ENCODE measurements at regions not wholly inside any gene's neighbourhood (a gene's known extent, or its start where the extent isn't known, plus 50 kb on each side); places are given as distances from the start of the nearest gene placed in this dataset.
A peak's percentile ranks its signal among the peaks of the same experiment; 100 is the strongest.
"Not testable (repeated sequence)": the region's sequence is repeated elsewhere in the genome, so short reads cannot be mapped to it uniquely, and the experiment has no call there.

GRCh38 chr15:46961795-46962194 is 755.5 kb upstream of the SEMA6D start:
- H3K27ac ChIP-seq (ENCODE audit: low read depth, low read length), result no peak overlapping the region
- H3K4me1 ChIP-seq (ENCODE audit: control insufficient read depth, insufficient read depth, low read length), result no peaks in the 10 kb centered on the region
- no peaks in the 10 kb centered on the region for H3K36me3 ChIP-seq (ENCODE audit: control insufficient read depth, insufficient read depth, low read length)
- DNase-seq (ENCODE audit: low read depth in 4 of 6, low spot score in 6 of 6), result peak; percentile 2 to 79 (median 28)
- H3K27me3 ChIP-seq (ENCODE audit: control insufficient read depth, insufficient read depth, low read length), result no peaks in the 10 kb centered on the region
- H3K9me3 ChIP-seq (ENCODE audit: control insufficient read depth, insufficient read depth, low read length), result peaks cover 2% of the 10 kb centered on the region
- H3K4me3 ChIP-seq (ENCODE audit: low read depth, low read length), result no peak overlapping the region

DNA sequence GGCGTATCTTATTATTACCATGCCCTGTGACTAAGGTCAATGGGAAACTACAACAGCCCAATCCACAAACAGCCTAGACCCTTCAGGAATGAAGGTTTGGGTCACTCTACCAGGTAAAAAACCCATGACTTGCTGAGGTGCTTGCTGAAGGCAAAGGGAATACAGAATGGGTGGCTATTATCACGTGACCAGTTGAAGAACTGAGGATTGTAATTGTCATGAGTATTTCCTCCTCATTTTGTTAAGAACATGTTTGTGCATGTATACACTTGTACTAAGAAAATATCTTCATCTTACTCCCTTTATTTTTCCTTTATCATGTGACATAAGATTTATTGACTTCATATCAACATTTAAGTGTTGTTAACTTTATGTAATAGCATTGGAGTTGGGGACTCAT is 729.2 kb upstream of the SEMA6D start:
- not testable (repeated sequence) for H3K36me3 ChIP-seq (ENCODE audit: control insufficient read depth, insufficient read depth, low read length); DNase-seq (ENCODE audit: low read depth in 4 of 6, low spot score in 6 of 6); H3K4me1 ChIP-seq (ENCODE audit: control insufficient read depth, insufficient read depth, low read length); H3K27me3 ChIP-seq (ENCODE audit: control insufficient read depth, insufficient read depth, low read length); H3K4me3 ChIP-seq (ENCODE audit: low read depth, low read length); H3K27ac ChIP-seq (ENCODE audit: low read depth, low read length)
- peaks cover 11% of the 10 kb centered on the region for H3K9me3 ChIP-seq (ENCODE audit: control insufficient read depth, insufficient read depth, low read length)
- no CpG with 5 or more reads among the region's 2 CpGs for WGBS (ENCODE audit: insufficient coverage)

DNA sequence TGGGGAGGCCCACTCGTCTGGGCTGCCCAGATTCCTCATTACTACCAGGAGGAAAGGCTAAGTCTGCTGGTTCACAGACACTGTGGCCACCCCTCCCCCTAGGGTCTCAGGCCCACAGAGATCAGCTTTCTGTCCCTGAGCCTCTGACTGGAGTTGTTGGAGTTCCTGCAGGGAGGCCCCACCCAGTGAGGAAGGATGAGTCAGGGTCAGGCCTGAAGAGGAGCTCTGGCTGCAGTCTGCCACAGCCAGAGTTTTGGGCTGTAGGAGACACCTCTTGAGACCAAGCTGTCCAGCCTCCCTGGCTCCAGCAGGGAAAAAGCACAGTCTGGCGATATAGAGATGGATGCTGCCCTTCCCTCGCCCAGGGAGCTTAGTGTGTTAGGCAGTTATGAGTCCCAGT is 720.9 kb upstream of the SEMA6D start:
- no peak for DNase-seq (ENCODE audit: low read depth in 4 of 6, low spot score in 6 of 6)
- no peaks in the 10 kb centered on the region for H3K4me1 ChIP-seq (ENCODE audit: control insufficient read depth, insufficient read depth, low read length)
- H3K27ac ChIP-seq (ENCODE audit: low read depth, low read length), result no peak overlapping the region
- 100% methylated on average over 3 of the region's 3 CpGs for WGBS (ENCODE audit: insufficient coverage)
- no peaks in the 10 kb centered on the region for H3K36me3 ChIP-seq (ENCODE audit: control insufficient read depth, insufficient read depth, low read length)
- peaks cover 9% of the 10 kb centered on the region for H3K9me3 ChIP-seq (ENCODE audit: control insufficient read depth, insufficient read depth, low read length)
- no peak overlapping the region for H3K4me3 ChIP-seq (ENCODE audit: low read depth, low read length)
- no peaks in the 10 kb centered on the region for H3K27me3 ChIP-seq (ENCODE audit: control insufficient read depth, insufficient read depth, low read length)

- H3K4me1 ChIP-seq (ENCODE audit: control insufficient read depth, insufficient read depth, low read length), result no peaks in the 10 kb centered on the region
Observed at GRCh38 chr15:46997501-46997900, 719.8 kb upstream of the SEMA6D start.

DNA sequence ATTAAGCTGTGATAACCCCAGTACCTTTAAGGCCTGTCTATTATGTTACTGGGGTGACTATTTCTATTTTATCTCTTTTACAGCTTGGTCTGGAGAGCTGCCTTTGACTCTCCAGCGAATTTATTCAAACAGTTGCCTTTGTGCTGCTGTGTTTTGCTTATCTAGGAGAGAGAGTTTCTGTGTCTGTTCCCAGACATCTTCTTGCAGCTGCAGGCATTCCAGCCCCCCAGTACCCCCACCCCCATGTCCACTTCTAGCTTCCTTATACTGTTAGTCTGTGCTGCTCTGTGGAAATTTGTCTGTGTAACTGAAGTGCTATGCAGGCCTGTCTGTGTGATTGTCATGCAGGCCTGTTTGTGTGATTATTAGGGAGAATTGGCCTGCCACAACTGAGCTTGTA is 713.7 kb upstream of the SEMA6D start:
- H3K4me1 ChIP-seq (ENCODE audit: control insufficient read depth, insufficient read depth, low read length), result no peaks in the 10 kb centered on the region
- no peaks in the 10 kb centered on the region for H3K27me3 ChIP-seq (ENCODE audit: control insufficient read depth, insufficient read depth, low read length)
- DNase-seq (ENCODE audit: low read depth in 4 of 6, low spot score in 6 of 6), result peak in 2 of 6 donors; percentile 3 to 13
- no peak overlapping the region for H3K27ac ChIP-seq (ENCODE audit: low read depth, low read length)
- peaks cover 2% of the 10 kb centered on the region for H3K9me3 ChIP-seq (ENCODE audit: control insufficient read depth, insufficient read depth, low read length)
- no CpG with 5 or more reads among the region's 1 CpG for WGBS (ENCODE audit: insufficient coverage)
- H3K4me3 ChIP-seq (ENCODE audit: low read depth, low read length), result no peak overlapping the region
- H3K36me3 ChIP-seq (ENCODE audit: control insufficient read depth, insufficient read depth, low read length), result no peaks in the 10 kb centered on the region

More at GRCh38 chr15:46997501-46997900, 719.8 kb upstream of the SEMA6D start:
- H3K9me3 ChIP-seq (ENCODE audit: control insufficient read depth, insufficient read depth, low read length), result peaks cover 5% of the 10 kb centered on the region
- H3K27ac ChIP-seq (ENCODE audit: low read depth, low read length), result no peak overlapping the region
- DNase-seq (ENCODE audit: low read depth in 4 of 6, low spot score in 6 of 6), result peak in 3 of 6 donors; percentile 2 to 23 (median 18)
- H3K4me3 ChIP-seq (ENCODE audit: low read depth, low read length), result no peak overlapping the region
- 69% methylated on average over 2 of the region's 3 CpGs for WGBS (ENCODE audit: insufficient coverage)
- no peaks in the 10 kb centered on the region for H3K36me3 ChIP-seq (ENCODE audit: control insufficient read depth, insufficient read depth, low read length)
- no peaks in the 10 kb centered on the region for H3K27me3 ChIP-seq (ENCODE audit: control insufficient read depth, insufficient read depth, low read length)

DNA sequence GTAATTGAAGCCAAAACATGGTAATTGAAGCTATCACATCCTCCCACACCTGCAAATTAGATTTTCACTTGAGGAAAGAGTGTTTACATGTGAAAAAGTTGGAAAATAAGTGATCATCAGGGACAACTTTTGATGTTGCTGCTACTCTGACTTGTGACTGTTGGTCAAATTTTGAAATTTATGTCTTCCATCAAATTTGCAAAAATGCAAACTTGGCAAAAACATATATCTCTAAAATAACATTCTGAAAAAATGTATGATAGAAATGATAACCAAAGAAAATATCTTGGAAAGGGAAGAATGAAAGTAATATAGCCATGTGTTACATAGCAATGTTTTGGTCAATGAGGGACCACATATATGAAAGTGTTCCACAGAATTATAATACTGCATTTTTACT is 703.9 kb upstream of the SEMA6D start:
- Histone ChIP-seq H3K27me3 (ENCODE audit: control insufficient read depth, insufficient read depth, low read length) (no peaks in the 10 kb centered on the region), H3K9me3 (ENCODE audit: control insufficient read depth, insufficient read depth, low read length) (no peaks in the 10 kb centered on the region), H3K27ac (ENCODE audit: low read depth, low read length) (no peak overlapping the region), H3K36me3 (ENCODE audit: control insufficient read depth, insufficient read depth, low read length) (no peaks in the 10 kb centered on the region), H3K4me1 (ENCODE audit: control insufficient read depth, insufficient read depth, low read length) (no peaks in the 10 kb centered on the region), H3K4me3 (ENCODE audit: low read depth, low read length) (no peak overlapping the region)
- DNase-seq (ENCODE audit: low read depth in 4 of 6, low spot score in 6 of 6), result no peak

DNA sequence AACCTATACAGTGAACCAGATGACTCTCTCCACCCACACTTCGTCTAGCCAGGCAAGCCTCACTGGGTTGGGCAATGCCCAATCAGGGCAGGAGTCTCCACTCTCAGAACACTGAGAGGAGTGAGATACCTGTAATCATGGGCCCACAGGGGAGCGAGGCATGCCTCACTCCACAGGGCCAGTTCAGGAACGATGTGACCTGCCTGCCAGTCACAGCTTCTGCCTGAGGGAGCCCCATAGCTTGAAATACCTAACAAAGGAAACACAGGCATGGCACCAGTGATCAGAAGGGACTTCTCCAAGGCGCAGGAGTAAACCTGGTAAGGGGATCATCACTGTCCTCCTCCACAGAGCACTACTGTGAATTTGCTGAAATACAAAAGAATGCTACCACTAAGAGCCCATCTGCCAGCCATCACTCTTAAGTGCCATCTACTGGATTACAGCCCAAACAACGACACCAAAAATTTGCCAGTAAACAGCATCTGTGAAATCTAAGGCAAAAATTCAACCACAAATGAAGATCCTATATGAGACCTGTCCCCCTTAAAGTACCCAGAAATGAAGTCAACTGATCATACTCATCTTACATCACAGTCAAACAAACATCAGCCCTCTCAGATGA is 689.9 kb upstream of the SEMA6D start:
- Histone ChIP-seq H3K36me3 (ENCODE audit: control insufficient read depth, insufficient read depth, low read length) (no peaks in the 10 kb centered on the region), H3K27me3 (ENCODE audit: control insufficient read depth, insufficient read depth, low read length) (no peaks in the 10 kb centered on the region), H3K4me3 (ENCODE audit: low read depth, low read length) (no peak overlapping the region), H3K9me3 (ENCODE audit: control insufficient read depth, insufficient read depth, low read length) (no peaks in the 10 kb centered on the region), H3K27ac (ENCODE audit: low read depth, low read length) (no peak overlapping the region), H3K4me1 (ENCODE audit: control insufficient read depth, insufficient read depth, low read length) (no peaks in the 10 kb centered on the region)
- WGBS (ENCODE audit: insufficient coverage), result 80% methylated on average over 4 of the region's 5 CpGs
- peak in 3 of 6 donors; percentile 1 to 53 (median 41) for DNase-seq (ENCODE audit: low read depth in 4 of 6, low spot score in 6 of 6)

- Histone ChIP-seq H3K4me3 (ENCODE audit: low read depth, low read length) (no peak overlapping the region), H3K27me3 (ENCODE audit: control insufficient read depth, insufficient read depth, low read length) (no peaks in the 10 kb centered on the region), H3K4me1 (ENCODE audit: control insufficient read depth, insufficient read depth, low read length) (no peaks in the 10 kb centered on the region), H3K9me3 (ENCODE audit: control insufficient read depth, insufficient read depth, low read length) (no peaks in the 10 kb centered on the region), H3K36me3 (ENCODE audit: control insufficient read depth, insufficient read depth, low read length) (no peaks in the 10 kb centered on the region), H3K27ac (ENCODE audit: low read depth, low read length) (no peak overlapping the region)
- WGBS (ENCODE audit: insufficient coverage), result no CpG with 5 or more reads among the region's 2 CpGs
- peak in 1 of 6 donors; percentile 8 for DNase-seq (ENCODE audit: low read depth in 4 of 6, low spot score in 6 of 6)
Observed at GRCh38 chr15:47035475-47036406, 681.6 kb upstream of the SEMA6D start.

- WGBS (ENCODE audit: insufficient coverage), result no CpG with 5 or more reads among the region's 1 CpG
- no peak for DNase-seq (ENCODE audit: low read depth in 4 of 6, low spot score in 6 of 6)
- no peaks in the 10 kb centered on the region for H3K36me3 ChIP-seq (ENCODE audit: control insufficient read depth, insufficient read depth, low read length)
- H3K27ac ChIP-seq (ENCODE audit: low read depth, low read length), result no peak overlapping the region
- H3K9me3 ChIP-seq (ENCODE audit: control insufficient read depth, insufficient read depth, low read length), result no peaks in the 10 kb centered on the region
- H3K27me3 ChIP-seq (ENCODE audit: control insufficient read depth, insufficient read depth, low read length), result no peaks in the 10 kb centered on the region
- H3K4me1 ChIP-seq (ENCODE audit: control insufficient read depth, insufficient read depth, low read length), result no peaks in the 10 kb centered on the region
- no peak overlapping the region for H3K4me3 ChIP-seq (ENCODE audit: low read depth, low read length)
Observed at GRCh38 chr15:47037003-47037402, 680.3 kb upstream of the SEMA6D start.

DNA sequence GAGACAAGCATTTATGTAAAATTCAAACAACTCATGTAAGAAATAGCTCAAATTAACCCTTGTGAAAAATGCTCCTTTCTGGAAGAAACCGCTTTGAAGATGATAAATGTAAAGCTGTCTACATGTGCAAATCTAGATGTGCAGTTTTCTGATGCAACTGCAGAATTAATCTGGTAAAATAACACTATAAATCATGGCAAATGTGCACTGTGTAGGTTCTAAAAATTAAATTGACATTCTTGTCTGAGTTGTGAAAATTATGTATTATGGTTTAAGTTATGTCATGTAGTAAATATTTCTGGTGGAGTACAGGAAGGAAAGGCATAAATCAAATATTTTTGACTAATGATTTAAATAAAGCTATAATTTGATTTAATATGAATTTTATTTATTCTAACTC is 678.1 kb upstream of the SEMA6D start:
- H3K4me3 ChIP-seq (ENCODE audit: low read depth, low read length), result no peak overlapping the region
- no peaks in the 10 kb centered on the region for H3K36me3 ChIP-seq (ENCODE audit: control insufficient read depth, insufficient read depth, low read length)
- no peaks in the 10 kb centered on the region for H3K4me1 ChIP-seq (ENCODE audit: control insufficient read depth, insufficient read depth, low read length)
- H3K27me3 ChIP-seq (ENCODE audit: control insufficient read depth, insufficient read depth, low read length), result no peaks in the 10 kb centered on the region
- no peak overlapping the region for H3K27ac ChIP-seq (ENCODE audit: low read depth, low read length)
- WGBS (ENCODE audit: insufficient coverage), result no CpG with 5 or more reads among the region's 1 CpG
- H3K9me3 ChIP-seq (ENCODE audit: control insufficient read depth, insufficient read depth, low read length), result no peaks in the 10 kb centered on the region
- DNase-seq (ENCODE audit: low read depth in 4 of 6, low spot score in 6 of 6), result no peak

All from spinal cord (tissue), 9 donors.